NCI-H2029 treated with DMSO at 0.1 percent for 48 hours (cell line): ENCODE measurements at regions not wholly inside any gene's neighbourhood (a gene's known extent, or its start where the extent isn't known, plus 50 kb on each side); places are given as distances from the start of the nearest gene placed in this dataset.

Experiments used
- DNase-seq: peaks from one replicate; lab custom pipeline; 2025; lab: John Stamatoyannopoulos, UW

GRCh38 chr4:124179506-124180186, 532.9 kb downstream of the ANKRD50 start:
- DNase-seq, result no peak

- DNase-seq, result no peak
Measured at GRCh38 chr4:124181039-124181438, 531.5 kb downstream of the ANKRD50 start.

GRCh38 chr4:124183231-124183630, 529.3 kb downstream of the ANKRD50 start:
- DNase-seq, result no peak

GRCh38 chr4:124183926-124184325, 528.6 kb downstream of the ANKRD50 start:
- DNase-seq, result no peak

- no peak for DNase-seq
Measured at GRCh38 chr4:124184792-124185191, 527.7 kb downstream of the ANKRD50 start.

- DNase-seq, result no peak
Measured at GRCh38 chr4:124188595-124188994, 523.9 kb downstream of the ANKRD50 start.

GRCh38 chr4:124189545-124189944, 523.0 kb downstream of the ANKRD50 start:
- DNase-seq, result no peak

GRCh38 chr4:124191329-124191728, 521.2 kb downstream of the ANKRD50 start:
- DNase-seq, result no peak

- DNase-seq, result no peak
Measured at GRCh38 chr4:124192544-124192943, 520.0 kb downstream of the ANKRD50 start.

- DNase-seq, result no peak
Measured at GRCh38 chr4:124199185-124199584, 513.3 kb downstream of the ANKRD50 start.

- no peak for DNase-seq
Measured at GRCh38 chr4:124199755-124200154, 512.8 kb downstream of the ANKRD50 start.

- no peak for DNase-seq
Measured at GRCh38 chr4:124201636-124202035, 510.9 kb downstream of the ANKRD50 start.

GRCh38 chr4:124202099-124202498, 510.4 kb downstream of the ANKRD50 start:
- no peak for DNase-seq

- no peak for DNase-seq
Measured at GRCh38 chr4:124203613-124204238, 508.8 kb downstream of the ANKRD50 start.

- DNase-seq, result no peak
Measured at GRCh38 chr4:124206779-124207605, 505.5 kb downstream of the ANKRD50 start.

- no peak for DNase-seq
Measured at GRCh38 chr4:124209211-124209610, 503.3 kb downstream of the ANKRD50 start.

GRCh38 chr4:124209626-124210025, 502.9 kb downstream of the ANKRD50 start:
- DNase-seq, result no peak

- DNase-seq, result no peak
Measured at GRCh38 chr4:124210746-124211145, 501.8 kb downstream of the ANKRD50 start.

GRCh38 chr4:124212815-124213630, 499.5 kb downstream of the ANKRD50 start:
- DNase-seq, result no peak

GRCh38 chr4:124219389-124219788, 493.1 kb downstream of the ANKRD50 start:
- DNase-seq, result no peak

GRCh38 chr4:124224256-124224655, 488.3 kb downstream of the ANKRD50 start:
- no peak for DNase-seq

GRCh38 chr4:124227981-124228380, 484.6 kb downstream of the ANKRD50 start:
- no peak for DNase-seq
